ENCODE measurements at regions not wholly inside any gene's neighbourhood (a gene's known extent, or its start where the extent isn't known, plus 50 kb on each side); places are given as distances from the start of the nearest gene placed in this dataset.

DNA sequence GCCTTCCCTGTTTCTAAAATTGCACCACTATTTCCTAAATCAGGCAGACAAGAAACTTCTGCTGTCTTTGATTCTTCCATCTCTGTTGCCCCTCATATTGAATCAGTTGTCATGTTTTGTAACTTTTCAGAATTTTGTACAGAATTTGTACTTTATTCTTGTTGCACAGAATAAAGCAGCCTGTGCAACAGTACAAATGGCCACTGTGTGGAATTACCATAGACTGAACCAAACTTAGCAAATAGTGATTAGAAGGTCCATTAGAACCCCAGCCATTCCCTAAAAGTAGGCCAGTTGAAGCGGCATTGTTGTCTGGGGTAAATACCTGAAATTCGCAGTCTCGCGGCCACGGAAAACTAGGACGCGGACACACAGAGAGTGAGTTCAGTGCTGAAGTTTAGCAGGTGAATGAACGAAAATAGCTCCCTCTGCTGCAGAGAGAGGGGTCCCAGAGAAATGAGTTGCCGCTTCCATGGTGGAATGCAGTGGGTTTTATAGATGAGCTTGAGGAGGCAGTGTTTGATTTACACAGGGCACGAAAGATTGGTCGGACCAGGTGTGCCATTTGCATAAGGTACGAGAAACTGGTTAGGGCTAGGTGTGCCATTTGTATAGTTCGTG lies 71.8 kb downstream of the C4orf33 start:
- DNase-seq (ENCODE audit: low read depth in 3 of 3) = no peak

DNA sequence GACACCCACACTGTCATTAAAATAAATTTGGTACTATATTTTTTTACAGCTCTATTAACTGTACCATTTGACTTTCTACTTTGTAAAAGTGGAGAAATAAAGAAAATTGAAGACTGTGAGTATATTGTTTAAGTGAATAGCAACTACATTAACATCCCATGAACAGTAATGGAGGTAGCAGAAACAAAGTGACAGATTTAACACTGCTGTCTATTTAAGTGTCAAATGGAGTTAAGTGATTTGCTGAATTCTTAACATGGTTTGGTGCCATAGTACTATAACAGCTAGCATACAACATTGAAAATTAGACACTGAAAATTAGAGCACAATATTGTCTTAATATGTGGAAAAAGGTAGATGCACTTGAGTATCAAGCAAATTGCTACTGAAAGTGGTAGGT lies 76.2 kb downstream of the C4orf33 start:
- no peak for DNase-seq (ENCODE audit: low read depth in 3 of 3)

DNA sequence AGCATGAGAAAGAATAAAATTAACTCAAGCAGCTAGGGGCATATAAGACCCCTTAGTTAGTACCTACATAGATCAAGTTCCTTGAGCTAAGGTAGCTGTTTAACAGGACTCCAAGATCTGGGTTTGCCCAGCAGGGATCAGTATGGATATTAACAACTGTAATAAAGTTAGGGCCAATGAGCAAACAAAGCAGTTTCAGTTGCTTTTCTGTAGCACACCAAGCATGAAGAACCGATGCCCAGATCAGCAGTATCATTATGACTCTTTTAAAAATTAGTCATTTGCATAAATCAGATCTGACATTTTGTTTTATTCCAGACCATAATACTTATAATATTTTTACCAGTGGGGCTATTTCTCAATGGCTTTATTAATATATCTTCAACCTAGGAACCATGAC lies 80.9 kb downstream of the C4orf33 start:
- no peak for DNase-seq (ENCODE audit: low read depth in 3 of 3)

DNA sequence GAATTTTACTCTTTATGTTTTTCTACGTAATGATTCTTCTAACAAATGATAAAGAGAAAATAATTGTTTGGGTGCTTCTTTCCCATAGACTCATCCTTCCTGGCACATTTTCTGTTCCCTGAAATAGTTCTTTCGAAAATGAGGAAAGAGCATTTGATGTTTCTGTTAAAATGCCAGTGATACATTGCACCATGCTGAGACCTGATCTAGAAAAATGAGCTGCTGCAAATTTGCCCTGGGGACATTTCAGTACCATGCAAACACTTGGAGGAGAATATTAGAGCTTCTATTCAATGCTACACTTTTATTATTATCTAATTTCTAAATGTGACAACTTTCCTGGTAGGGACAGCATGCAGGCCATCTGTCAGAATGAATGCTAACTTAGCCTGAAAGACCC lies 83.3 kb downstream of the C4orf33 start:
- no peak for DNase-seq (ENCODE audit: low read depth in 3 of 3)

DNA sequence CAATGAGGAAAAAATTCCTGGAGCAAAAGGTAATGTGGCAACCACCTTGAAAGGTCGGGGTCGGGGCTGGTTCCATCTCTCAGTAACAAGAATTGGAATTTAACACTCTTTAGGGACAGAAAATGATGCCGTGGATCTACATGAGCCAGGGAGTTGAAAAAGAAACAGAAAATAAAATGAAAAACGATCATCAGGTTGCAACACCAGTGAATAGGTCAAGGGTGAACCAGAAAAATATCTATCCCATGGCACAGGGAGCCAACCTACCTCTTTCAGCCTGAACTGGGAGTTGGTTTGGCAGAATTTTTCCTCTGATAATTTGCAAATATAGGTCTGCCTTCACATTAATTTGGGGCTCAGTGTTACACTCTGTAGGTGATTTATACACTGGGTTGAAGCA lies 93.7 kb downstream of the C4orf33 start:
- no peak for DNase-seq (ENCODE audit: low read depth in 3 of 3)

DNA sequence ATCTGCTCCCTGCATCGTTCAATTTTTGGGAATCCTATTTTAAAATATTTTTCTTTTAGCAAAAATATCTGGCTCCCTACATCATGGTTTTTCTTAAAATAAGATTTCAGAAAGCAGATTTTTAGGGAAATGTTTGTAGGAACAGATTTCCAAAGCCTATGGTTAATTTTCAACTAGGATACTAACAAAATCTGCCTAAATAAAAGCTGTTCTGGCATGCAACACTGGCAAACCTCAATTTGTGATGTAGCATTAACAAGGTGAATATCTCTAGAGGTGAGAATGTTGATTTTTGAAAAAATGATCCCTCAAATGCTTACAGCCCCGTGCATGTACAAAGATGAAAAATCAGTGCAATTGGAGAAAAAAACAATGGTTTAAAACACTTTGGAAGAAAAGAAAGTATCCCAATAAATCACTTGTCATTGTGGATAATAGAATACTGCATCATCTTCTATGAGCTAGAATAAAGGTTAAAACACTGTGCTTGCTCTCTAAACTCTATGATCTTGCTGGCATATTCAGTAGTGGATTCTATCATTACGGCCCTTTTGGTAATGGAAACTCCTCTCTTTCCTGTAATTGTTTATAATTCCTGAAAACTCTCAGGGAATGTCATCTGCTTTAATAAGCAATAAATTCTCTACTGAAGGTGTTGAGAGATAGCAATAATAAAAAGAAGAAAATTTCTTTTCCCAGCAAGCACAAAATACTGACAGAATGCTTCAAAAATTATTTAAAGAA lies 97.6 kb downstream of the C4orf33 start:
- no peak for DNase-seq (ENCODE audit: low read depth in 3 of 3)

DNA sequence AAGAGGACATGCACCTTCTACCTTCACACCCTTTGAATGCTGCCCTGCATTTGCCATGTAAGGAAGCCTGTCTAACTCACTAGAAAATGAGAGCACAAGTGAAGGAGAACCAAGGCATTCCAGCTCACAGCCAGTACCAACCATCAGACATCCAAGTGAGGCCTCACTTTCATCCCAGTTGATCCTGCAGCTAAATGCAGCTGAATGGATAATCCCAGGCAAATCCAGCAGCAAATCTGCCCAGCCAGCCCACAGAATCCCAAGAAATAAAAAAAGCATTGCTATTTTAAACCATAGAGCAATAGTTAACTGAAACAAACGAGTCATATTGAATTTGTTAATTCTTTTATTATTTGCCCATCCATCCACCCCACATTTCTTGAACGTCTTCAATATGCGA lies 112.5 kb downstream of the C4orf33 start:
- no peak for DNase-seq (ENCODE audit: low read depth in 3 of 3)

DNA sequence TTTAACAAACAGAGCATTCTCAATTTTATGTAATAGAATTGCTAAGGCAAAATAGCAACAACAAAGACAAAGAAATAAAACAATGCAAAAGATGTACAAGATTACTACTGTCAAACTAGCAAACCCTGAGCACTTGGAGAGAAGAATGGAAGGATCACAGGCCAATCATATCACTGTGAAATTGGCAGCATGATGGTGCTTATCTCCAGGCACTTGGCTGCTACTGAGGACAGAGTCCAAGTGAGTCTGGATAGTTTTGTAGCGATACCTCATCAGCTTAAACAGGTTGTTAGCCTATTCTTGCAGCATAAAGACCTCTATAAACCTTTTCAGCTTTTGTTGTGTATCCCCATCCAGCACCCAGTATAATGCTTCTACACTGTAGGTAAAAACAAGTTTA lies 117.7 kb downstream of the C4orf33 start:
- no peak for DNase-seq (ENCODE audit: low read depth in 3 of 3)

DNA sequence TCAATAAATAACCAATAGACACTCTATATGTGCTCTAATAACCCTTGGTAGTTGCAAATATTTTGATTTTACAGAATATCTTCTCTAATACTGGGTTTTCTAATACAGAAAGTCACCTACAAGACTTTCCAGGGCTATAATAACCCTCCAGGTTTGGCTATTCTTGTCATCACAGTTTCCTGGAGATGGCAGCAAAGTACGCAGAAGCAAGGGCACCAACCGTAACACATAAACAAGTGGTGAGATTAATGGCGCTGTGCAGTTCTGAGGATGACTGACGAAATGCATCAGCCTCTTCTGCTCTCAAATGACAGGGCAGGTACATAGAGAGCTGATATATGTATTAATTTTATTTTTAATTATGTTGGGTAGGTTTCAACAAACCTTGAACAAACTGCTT lies 122.4 kb downstream of the C4orf33 start:
- no peak for DNase-seq (ENCODE audit: low read depth in 3 of 3)

DNA sequence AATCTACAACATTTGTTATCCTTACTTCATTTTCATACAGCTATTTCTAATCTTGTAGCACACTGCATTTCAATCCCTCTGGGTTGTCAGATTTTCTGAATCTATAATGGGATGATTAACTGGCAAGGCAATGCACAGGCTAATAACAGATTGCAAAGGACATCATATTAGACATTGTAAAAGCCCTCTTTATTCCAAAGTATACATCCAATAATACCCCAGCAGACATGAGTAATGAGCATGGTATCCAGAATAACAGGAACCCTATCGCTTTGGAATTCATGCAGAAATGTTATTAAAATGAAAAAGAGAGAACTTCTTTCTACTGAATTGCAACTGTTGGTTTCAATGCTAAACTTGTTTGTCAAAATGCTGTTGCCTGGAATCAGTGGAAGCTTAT lies 122.9 kb downstream of the C4orf33 start:
- no peak for DNase-seq (ENCODE audit: low read depth in 3 of 3)

DNA sequence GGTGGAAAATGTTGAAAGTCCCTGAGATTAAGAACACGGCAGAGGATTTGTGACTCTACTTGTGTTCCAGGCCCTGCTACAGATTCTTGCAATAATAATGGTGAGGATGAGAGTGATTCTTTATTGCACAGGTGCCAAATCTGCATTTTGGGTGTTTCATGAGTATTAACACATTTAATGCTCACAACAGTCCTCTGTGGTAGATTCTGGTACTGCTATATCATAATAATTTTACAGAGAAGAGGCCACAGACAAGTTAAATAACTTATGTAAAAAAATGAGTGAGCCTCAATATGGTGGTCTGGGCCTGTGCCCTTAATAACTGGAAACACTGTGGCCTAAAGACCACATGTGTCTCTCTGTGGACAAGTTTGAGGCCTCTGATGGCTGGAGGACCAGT lies 124.3 kb downstream of the C4orf33 start:
- DNase-seq (ENCODE audit: low read depth in 3 of 3) = no peak

DNA sequence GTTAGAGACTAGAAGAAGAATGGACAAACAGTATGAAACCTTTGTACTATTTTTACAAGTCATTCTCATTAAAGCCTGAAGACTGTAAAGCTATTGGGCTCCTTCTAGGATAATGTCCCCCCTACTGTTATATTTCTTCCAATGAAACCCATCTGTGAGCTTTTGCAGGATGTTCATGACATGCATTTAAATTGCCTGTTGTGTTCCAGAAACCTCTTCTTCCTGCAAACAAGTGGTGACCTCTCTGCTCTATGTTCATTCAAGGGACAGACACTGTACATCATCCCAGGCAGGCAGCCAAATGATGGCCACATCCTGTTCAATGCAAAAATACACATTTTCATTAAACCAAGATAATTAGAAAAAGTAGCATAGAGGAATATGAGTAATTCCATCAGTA lies 128.0 kb downstream of the C4orf33 start:
- DNase-seq (ENCODE audit: low read depth in 3 of 3) = no peak

DNA sequence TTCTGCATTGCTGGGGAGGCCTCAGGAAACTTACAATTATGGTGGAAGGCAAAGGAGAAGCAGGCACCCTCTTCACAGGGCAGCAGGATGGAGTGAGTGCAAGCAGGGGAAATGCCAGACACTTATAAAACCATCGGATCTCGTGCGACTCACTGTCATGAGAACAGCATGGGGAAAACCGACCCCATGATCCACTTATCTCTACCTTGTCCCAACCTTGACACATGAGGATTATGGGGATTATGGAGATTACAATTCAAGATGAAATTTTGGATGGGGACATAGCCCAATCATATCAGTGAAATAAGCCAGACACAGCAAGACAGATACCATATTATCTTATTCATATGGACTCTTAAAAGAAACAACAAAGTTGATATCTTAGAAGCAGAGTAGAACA lies 134.9 kb downstream of the C4orf33 start:
- DNase-seq (ENCODE audit: low read depth in 3 of 3) = no peak

DNA sequence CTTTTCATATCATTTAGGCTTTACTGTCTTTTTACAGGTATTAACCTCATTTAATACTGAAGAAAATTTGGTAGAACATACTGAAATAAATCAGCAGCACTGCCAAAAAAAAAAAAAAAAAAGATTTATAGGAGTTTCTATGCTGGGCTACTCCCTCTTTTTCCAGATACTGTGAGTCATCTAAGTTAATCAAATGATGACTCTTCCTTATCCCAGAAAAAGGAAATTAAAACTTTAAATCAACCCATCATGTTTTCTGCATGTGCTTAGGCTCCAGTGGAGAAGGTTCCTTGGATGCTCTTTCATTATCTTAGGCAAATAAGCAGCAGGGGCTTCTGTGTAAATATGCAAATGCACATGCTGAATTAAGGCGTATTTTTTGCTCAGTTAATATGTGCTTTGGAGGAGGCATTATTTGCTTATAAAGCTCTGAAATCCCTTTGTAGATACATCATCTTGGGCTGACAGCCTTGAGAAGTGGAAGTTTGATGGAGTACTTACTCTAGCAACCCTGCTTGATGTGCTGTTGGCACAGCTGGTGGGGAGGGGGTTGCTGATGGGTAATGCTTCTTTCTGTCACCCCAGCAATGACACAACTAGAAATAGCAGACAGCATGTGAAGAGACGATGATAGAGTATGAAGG lies 136.1 kb downstream of the C4orf33 start:
- DNase-seq (ENCODE audit: low read depth in 3 of 3) = no peak

DNA sequence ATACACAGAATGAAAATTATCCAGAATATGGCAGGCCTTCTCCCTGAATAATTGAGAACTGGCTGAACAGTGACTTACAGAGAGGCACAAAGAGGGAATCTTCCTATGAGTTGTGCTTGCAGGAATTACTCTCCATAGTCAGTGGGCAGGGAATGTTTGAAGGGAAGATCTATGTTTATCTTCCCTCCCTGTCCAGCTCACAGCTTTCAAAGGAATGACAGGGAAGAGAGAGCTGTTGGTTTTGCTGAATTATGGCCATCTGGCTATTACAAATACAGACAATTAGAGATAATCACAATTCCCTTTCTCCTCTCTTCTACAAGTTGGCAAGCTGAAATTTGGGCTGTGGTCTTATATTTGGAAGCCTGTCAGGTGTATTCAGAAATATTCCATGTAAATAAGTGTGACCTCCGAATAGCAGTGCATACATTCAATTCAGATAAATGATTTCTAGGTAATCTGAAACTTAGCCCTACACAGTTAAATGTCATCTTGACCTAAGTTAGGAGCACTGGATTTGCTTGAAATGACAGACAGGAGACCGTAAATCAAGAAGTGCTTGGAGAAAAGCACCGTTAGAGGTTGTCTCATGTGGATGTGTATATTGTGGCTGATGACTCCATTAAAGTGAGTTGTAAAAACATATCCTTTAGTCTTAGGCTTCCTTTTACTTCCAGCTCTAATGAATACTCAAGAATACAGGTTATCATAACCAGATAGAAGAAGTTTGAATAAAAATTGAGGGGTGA lies 136.8 kb downstream of the C4orf33 start:
- DNase-seq (ENCODE audit: low read depth in 3 of 3) = no peak

DNA sequence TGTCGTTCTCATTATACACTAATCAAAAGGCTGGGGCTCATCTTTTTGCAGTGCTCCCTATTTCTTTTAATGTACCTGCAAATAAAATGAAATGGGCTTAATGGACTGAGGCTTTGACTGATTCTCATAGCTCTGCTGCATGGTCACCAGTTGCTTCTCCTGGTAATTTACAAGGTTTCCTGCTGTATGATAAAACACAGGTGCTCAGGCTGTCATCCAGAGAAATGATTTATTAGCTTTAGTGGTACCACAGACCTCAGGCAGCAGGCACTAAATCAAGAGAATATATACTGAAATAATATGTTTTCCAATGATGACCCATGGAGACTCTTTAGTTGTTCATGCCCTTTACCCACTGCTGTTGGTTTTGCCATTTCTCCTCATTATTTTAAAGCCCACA lies 137.7 kb downstream of the C4orf33 start:
- no peak for DNase-seq (ENCODE audit: low read depth in 3 of 3)

DNA sequence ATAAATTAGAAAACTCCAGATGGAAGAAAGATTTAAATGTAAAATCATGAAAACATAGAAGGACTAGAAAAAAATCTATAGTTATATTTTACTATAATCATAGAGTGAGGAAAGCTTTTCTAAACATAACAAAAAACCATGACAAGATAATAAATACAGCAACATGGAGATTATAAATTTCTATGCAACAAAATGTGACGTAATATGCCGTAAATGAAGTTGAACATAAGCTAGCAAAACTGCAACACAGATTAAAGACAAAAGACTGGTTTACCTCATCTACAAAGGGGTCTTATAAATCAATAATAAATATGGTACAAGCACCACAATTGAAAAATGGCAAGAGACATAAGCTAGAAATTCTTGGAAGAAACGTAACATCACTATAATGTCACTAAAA lies 140.4 kb downstream of the C4orf33 start:
- no peak for DNase-seq (ENCODE audit: low read depth in 3 of 3)

DNA sequence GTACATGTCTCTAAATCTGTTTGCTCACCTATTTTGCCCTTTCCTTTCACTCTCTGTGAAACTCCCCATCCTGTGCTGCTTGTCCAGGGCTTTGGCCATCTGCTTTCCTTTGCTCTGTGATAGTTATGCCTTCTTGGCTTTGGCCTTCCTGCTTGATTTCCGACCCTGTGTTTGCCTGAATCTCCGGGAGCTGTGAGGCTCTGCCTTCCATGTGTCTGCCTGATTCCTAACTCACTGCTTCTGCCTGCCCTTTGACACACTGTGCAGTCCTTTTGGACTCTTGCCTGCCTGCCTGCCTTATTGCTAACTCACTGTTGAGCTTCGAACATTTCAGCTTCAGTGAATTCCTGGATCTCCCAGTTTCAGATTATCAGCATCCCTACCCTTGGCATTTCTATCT lies 143.1 kb downstream of the C4orf33 start:
- DNase-seq (ENCODE audit: low read depth in 3 of 3) = no peak

DNA sequence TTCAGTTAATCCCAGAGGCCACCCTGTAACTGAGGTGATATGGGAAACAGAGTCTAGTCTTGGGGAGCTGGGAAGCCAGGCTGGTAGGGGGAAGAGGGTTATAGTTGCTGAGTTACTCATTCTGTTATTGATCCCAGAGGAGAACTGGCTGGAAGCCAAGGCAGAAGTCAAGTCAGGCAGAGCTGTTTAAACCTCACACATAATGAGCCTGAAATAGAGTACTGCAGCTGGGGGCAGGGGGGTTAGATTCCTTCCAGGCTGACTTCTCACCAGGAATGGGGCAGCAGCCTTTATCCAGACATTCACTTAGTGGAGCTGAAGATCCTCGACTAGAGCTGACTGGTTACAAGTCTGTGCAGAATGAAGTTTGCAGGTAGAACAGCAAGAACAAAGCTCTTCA lies 144.9 kb downstream of the C4orf33 start:
- DNase-seq (ENCODE audit: low read depth in 3 of 3) = no peak

DNA sequence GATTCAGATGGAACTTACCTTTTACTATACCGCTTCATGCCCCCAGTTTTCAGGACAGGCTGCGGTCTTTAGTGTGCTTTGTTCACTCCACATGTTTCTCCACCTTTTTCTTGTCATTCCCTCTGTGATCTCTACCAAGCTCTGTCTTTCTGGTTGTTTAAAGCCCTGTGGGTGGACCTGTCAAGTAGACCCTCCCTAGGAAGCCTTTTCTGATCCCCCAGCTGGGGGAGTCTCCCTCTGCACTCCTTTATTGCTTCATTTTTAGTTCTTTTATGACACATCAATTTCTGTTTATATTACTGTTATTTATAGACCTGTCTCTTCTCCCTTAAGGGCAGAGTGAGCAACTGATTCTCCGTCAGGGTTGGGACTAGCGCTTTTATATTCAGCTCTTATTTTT lies 150.2 kb downstream of the C4orf33 start:
- no peak for DNase-seq (ENCODE audit: low read depth in 3 of 3)

DNA sequence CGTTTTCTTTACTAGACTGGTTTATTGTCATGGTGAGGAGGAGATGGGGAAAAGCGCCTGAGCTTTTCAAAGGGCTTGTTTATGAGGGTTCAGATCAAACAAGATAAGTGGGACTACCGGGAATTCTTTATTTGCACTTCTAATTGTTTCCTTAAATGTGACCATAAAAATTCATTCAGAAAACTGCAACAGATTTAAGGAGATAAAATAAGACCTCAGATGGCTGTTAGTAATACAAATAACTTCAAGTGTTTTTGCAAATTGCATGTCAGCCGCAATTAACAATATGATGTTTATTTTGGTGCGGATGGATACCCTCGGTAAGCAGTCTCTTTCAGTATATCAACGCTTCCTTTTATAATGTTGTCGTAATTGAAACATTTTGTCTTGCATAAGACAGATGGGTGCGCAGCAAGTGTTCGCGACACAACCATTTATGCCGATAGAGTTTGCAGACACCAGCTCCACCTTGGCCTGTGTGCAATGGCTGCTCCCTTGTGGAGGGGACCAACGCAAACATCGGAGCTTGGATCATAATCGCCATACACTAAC lies 151.0 kb downstream of the C4orf33 start:
- DNase-seq (ENCODE audit: low read depth in 3 of 3) = no peak

DNA sequence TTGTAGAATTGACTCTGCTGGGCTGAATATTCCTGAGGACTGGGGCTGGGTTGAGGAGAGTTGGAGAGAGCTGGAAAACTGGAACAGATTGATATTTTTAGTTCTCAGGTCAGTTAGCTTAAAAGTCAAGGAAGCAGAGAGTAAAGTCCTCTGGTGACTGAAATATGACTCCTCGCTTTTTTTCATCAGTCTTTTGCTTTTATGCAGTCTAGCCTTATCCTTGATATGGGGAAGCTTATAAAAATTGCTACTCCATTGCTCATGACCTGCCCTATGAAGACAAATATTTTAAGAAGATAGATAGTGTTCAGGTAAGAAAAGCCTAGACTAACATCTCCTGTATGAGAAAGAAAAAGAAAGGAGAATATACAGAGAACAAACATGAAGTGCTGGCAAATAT lies 152.7 kb downstream of the C4orf33 start:
- no peak for DNase-seq (ENCODE audit: low read depth in 3 of 3)

All from stimulated activated CD4-positive, alpha-beta T cell treated with anti-CD3 and anti-CD28 coated beads, TNF-alpha, amount 100 ng/mL, for 24 hours (primary cell).